ENCODE measurements at regions not wholly inside any gene's neighbourhood (a gene's known extent, or its start where the extent isn't known, plus 50 kb on each side); places are given as distances from the start of the nearest gene placed in this dataset.

DNA sequence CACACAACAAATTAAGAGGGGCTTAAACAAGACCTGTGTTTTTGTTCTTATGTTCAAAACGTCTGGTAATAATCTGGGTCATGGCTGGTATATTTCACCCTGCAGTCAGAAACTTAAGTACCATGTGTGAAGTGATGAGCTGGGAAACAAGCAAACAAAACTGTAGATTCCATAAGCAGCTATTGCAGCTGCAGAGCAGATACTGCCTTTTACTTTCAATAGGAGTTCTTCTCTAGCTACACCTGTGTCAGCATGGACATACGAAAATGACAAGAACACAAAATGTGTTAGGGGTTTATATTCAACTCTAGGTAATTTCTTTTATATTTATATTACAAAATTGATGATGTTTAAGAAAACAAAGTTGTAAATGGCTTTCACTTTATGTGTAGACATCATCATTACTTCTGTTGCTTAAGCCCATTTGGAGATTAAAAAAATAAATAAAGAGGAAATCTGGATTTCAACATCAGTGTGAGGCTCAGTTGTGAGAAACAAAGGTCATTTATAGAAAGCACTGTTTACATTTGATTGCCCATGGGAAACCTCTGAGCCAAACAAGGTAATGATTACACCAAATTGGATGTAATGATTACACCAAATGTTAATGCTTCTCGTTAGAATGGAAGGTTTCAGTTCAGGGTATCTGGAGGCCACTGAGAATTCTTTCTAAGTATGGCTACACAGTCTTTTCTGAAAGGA lies 451.0 kb upstream of the SLC10A2 start:
- no peaks in the 10 kb centered on the region for H3K27me3 ChIP-seq (ENCODE audit: control insufficient read depth in 2 of 2, insufficient read depth in 2 of 2, low read length in 2 of 2)
- no peaks in the 10 kb centered on the region for H3K9me3 ChIP-seq (ENCODE audit: control insufficient read depth in 2 of 3, low read length in 3 of 3)
- H3K36me3 ChIP-seq (ENCODE audit: control insufficient read depth in 2 of 3, insufficient read depth in 3 of 3, low read length in 3 of 3): no peaks in the 10 kb centered on the region
- Mint-ChIP-seq H3K4me3 (no peak overlapping the region), H3K36me3 (no peaks in the 10 kb centered on the region), H3K27ac (no peak overlapping the region), H3K4me1 (no peaks in the 10 kb centered on the region), H3K9me3 (peaks cover 0 to 2% (median 0%) of the 10 kb centered on the region in 11 donors), H3K27me3 (no peaks in the 10 kb centered on the region)
- H3K4me3 ChIP-seq (ENCODE audit: low read length): no peak overlapping the region
- ATAC-seq: no peak
- CTCF ChIA-PET: no interaction called here
- intact Hi-C loops (cut with micrococcal nuclease): no loop called here
- no peak overlapping the region for H3K27ac ChIP-seq (ENCODE audit: low read depth, low read length)
- POLR2A ChIA-PET: no interaction called here
- H3K4me1 ChIP-seq (ENCODE audit: control insufficient read depth in 2 of 2, insufficient read depth in 2 of 2, low read length in 2 of 2): no peaks in the 10 kb centered on the region
- DNase-seq: no peak

DNA sequence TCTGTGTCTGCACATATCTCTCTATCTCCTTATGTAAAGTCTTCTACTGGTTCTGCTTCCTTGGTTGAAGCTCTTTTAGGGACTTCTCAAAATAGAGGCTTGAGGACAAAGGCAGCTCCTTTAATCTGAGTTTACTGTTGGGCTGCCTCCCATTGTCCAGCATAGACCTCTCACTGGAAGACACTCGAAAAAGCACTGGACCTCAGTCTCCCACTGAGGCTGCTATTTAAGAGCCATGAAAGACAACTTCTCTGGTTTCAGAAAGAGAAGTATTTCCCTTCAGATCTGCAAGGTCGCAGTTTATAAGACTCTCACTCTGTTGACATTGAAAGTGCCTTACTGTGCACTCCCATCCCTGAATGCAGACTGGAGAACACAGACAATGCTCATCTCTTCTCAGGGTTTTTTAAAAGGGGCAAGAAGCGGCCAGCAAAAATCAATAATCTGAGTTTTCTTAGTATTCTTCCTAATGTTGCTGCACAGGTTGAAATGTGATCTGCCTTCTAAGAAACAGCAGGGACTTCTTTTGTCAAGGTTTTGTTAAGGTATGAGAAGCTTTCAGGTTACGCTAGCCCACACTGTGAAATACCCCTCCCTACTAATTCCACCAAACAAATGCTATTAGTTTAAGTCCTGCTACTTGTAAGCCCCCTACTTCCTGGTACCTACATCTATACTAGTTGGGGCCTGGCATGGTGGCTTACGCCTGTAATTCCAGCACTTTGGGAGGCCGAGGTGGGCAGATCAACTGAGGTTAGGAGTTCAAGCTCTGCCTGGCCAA lies 450.0 kb upstream of the SLC10A2 start:
- Histone ChIP-seq H3K9me3 (ENCODE audit: control insufficient read depth in 2 of 3, low read length in 3 of 3) (no peaks in the 10 kb centered on the region), H3K27me3 (ENCODE audit: control insufficient read depth in 2 of 2, insufficient read depth in 2 of 2, low read length in 2 of 2) (no peaks in the 10 kb centered on the region), H3K4me3 (ENCODE audit: low read length) (no peak overlapping the region), H3K36me3 (ENCODE audit: control insufficient read depth in 2 of 3, insufficient read depth in 3 of 3, low read length in 3 of 3) (no peaks in the 10 kb centered on the region), H3K4me1 (ENCODE audit: control insufficient read depth in 2 of 2, insufficient read depth in 2 of 2, low read length in 2 of 2) (no peaks in the 10 kb centered on the region), H3K27ac (ENCODE audit: low read depth, low read length) (no peak overlapping the region)
- no peaks in the 10 kb centered on the region for H3K4me1 Mint-ChIP-seq
- no peak for DNase-seq
- H3K4me3 Mint-ChIP-seq: no peak overlapping the region
- H3K36me3 Mint-ChIP-seq: no peaks in the 10 kb centered on the region
- intact Hi-C loops (cut with micrococcal nuclease): no loop called here
- no peak for ATAC-seq
- ChIA-PET POLR2A (no interaction called here), CTCF (no interaction called here)
- H3K27ac Mint-ChIP-seq: no peak overlapping the region
- H3K9me3 Mint-ChIP-seq: peaks cover 0 to 2% (median 0%) of the 10 kb centered on the region in 11 donors
- H3K27me3 Mint-ChIP-seq: no peaks in the 10 kb centered on the region

DNA sequence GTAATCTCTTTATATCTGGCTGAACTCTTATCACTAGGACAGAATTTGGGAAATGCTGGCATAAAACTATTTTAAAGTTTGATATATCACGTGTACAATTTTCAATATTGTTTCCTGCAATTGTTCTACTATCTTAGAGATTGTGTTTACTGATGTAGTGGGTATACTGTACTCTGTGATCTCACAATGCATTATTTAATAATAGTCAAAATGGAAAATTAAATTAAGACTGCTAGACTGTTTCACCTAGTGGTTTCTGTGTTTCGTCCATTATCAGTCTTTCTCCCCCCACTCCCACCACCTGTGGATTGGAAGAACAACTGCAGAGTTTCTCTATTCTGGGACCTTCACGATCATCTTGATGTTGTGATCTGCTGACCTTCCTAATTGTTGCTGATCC lies 449.2 kb upstream of the SLC10A2 start:
- DNase-seq (no peak), ATAC-seq (no peak)
- no peak overlapping the region for H3K27ac ChIP-seq (ENCODE audit: low read depth, low read length)
- no peaks in the 10 kb centered on the region for H3K4me1 Mint-ChIP-seq
- no peak overlapping the region for H3K4me3 ChIP-seq (ENCODE audit: low read length)
- H3K4me1 ChIP-seq (ENCODE audit: control insufficient read depth in 2 of 2, insufficient read depth in 2 of 2, low read length in 2 of 2): no peaks in the 10 kb centered on the region
- no peaks in the 10 kb centered on the region for H3K36me3 Mint-ChIP-seq
- CTCF ChIA-PET: no interaction called here
- H3K9me3 Mint-ChIP-seq: peaks cover 0 to 2% (median 0%) of the 10 kb centered on the region in 11 donors
- no peaks in the 10 kb centered on the region for H3K27me3 Mint-ChIP-seq
- intact Hi-C loops (cut with micrococcal nuclease): no loop called here
- H3K27me3 ChIP-seq (ENCODE audit: control insufficient read depth in 2 of 2, insufficient read depth in 2 of 2, low read length in 2 of 2): no peaks in the 10 kb centered on the region
- no peak overlapping the region for H3K4me3 Mint-ChIP-seq
- H3K36me3 ChIP-seq (ENCODE audit: control insufficient read depth in 2 of 3, insufficient read depth in 3 of 3, low read length in 3 of 3): no peaks in the 10 kb centered on the region
- no peaks in the 10 kb centered on the region for H3K9me3 ChIP-seq (ENCODE audit: control insufficient read depth in 2 of 3, low read length in 3 of 3)
- H3K27ac Mint-ChIP-seq: no peak overlapping the region
- POLR2A ChIA-PET: no interaction called here

DNA sequence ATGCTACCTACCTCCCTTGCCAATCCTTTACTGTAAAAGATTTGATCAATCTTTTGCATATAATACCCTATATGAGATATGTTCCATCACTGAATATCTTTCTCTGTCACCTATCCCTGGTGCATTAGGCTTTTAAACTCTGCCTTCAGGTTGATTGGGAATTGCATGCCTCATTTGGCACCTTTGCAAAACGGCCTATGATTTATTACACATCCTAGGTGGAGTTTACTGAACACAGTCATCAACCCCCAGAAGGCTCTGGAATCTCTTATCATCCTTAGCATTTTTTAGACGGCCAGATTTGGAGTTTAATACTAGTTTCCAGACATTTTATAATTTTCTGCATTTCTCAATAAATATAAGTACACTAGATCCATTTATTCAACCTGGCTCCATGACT lies 448.4 kb upstream of the SLC10A2 start:
- ATAC-seq (no peak), DNase-seq (no peak)
- peaks cover 0 to 3% (median 0%) of the 10 kb centered on the region in 11 donors for H3K9me3 Mint-ChIP-seq
- H3K9me3 ChIP-seq (ENCODE audit: control insufficient read depth in 2 of 3, low read length in 3 of 3): no peaks in the 10 kb centered on the region
- H3K4me3 ChIP-seq (ENCODE audit: low read length): no peak overlapping the region
- H3K27ac Mint-ChIP-seq: no peak overlapping the region
- H3K36me3 Mint-ChIP-seq: no peaks in the 10 kb centered on the region
- intact Hi-C loops (cut with micrococcal nuclease): no loop called here
- H3K36me3 ChIP-seq (ENCODE audit: control insufficient read depth in 2 of 3, insufficient read depth in 3 of 3, low read length in 3 of 3): no peaks in the 10 kb centered on the region
- POLR2A ChIA-PET: no interaction called here
- no peaks in the 10 kb centered on the region for H3K4me1 Mint-ChIP-seq
- H3K4me1 ChIP-seq (ENCODE audit: control insufficient read depth in 2 of 2, insufficient read depth in 2 of 2, low read length in 2 of 2): no peaks in the 10 kb centered on the region
- no peaks in the 10 kb centered on the region for H3K27me3 ChIP-seq (ENCODE audit: control insufficient read depth in 2 of 2, insufficient read depth in 2 of 2, low read length in 2 of 2)
- CTCF ChIA-PET: no interaction called here
- no peak overlapping the region for H3K4me3 Mint-ChIP-seq
- no peak overlapping the region for H3K27ac ChIP-seq (ENCODE audit: low read depth, low read length)
- H3K27me3 Mint-ChIP-seq: no peaks in the 10 kb centered on the region

DNA sequence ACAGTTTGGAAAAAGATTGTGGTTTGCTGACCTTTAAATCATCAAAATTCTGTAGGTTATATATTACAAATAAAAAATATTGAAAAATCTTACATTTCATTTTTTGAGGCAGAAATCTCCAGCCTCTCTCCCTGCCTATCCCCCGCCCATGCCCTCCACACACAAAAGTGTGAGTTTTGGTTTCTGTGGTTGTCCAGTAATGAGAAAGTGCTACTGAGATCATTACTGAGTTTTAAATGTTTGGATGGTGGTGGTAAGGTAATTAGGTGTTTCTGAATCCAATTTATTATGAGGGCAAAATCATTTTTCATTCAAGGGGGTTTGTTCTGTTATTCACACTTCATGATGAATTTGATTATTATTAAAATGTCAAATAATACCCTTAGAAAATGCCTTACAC lies 448.0 kb upstream of the SLC10A2 start:
- POLR2A ChIA-PET: no interaction called here

DNA sequence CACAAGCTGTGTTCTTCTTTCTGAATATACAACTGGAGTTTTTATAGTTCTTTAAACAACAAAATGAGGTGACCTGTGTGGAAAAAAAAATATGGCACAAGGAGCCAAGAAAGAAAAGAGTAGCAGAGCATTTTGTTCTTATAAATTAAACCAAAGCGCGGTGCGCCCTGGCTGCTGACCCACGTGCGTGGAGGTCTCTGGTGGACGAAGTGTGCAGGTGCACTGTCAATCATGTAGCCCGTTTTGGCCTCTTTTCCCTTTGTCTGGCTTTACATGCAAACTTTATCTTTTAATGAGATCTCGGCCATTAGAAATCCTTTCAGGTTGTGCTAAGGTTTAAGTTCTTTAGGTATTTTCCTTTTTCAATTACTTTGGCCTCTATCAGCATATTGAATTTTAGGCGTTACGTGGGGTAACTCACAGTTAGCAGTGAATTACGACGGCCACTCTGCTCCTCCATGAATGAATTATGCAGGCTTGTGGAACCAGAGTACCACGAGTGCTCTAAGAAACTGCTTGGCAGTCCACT lies 443.9 kb upstream of the SLC10A2 start:
- CTCF ChIA-PET: no interaction called here
- no peak overlapping the region for H3K27ac ChIP-seq (ENCODE audit: low read depth, low read length)
- no peaks in the 10 kb centered on the region for H3K36me3 ChIP-seq (ENCODE audit: control insufficient read depth in 2 of 3, insufficient read depth in 3 of 3, low read length in 3 of 3)
- no peaks in the 10 kb centered on the region for H3K4me1 ChIP-seq (ENCODE audit: control insufficient read depth in 2 of 2, insufficient read depth in 2 of 2, low read length in 2 of 2)
- no peak overlapping the region for H3K27ac Mint-ChIP-seq
- H3K9me3 Mint-ChIP-seq: peaks cover 0 to 19% (median 3%) of the 10 kb centered on the region in 11 donors
- DNase-seq: no peak
- no peak for ATAC-seq
- no peaks in the 10 kb centered on the region for H3K9me3 ChIP-seq (ENCODE audit: control insufficient read depth in 2 of 3, low read length in 3 of 3)
- H3K4me1 Mint-ChIP-seq: no peaks in the 10 kb centered on the region
- no peaks in the 10 kb centered on the region for H3K27me3 Mint-ChIP-seq
- H3K27me3 ChIP-seq (ENCODE audit: control insufficient read depth in 2 of 2, insufficient read depth in 2 of 2, low read length in 2 of 2): no peaks in the 10 kb centered on the region
- H3K4me3 Mint-ChIP-seq: no peak overlapping the region
- H3K36me3 Mint-ChIP-seq: no peaks in the 10 kb centered on the region
- intact Hi-C loops (cut with micrococcal nuclease): no loop called here
- POLR2A ChIA-PET: no interaction called here
- H3K4me3 ChIP-seq (ENCODE audit: low read length): no peak overlapping the region

More for the DNA sequence above, 448.0 kb upstream of the SLC10A2 start:
- intact Hi-C loops (cut with micrococcal nuclease): no loop called here
- Mint-ChIP-seq H3K27me3 (no peaks in the 10 kb centered on the region), H3K36me3 (no peaks in the 10 kb centered on the region), H3K4me3 (no peak overlapping the region), H3K9me3 (peaks cover 0 to 3% (median 1%) of the 10 kb centered on the region in 11 donors), H3K27ac (no peak overlapping the region), H3K4me1 (no peaks in the 10 kb centered on the region)
- H3K9me3 ChIP-seq (ENCODE audit: control insufficient read depth in 2 of 3, low read length in 3 of 3): no peaks in the 10 kb centered on the region
- H3K27me3 ChIP-seq (ENCODE audit: control insufficient read depth in 2 of 2, insufficient read depth in 2 of 2, low read length in 2 of 2): no peaks in the 10 kb centered on the region
- CTCF ChIA-PET: no interaction called here
- DNase-seq (no peak), ATAC-seq (no peak)
- H3K4me3 ChIP-seq (ENCODE audit: low read length): no peak overlapping the region
- H3K27ac ChIP-seq (ENCODE audit: low read depth, low read length): no peak overlapping the region
- H3K4me1 ChIP-seq (ENCODE audit: control insufficient read depth in 2 of 2, insufficient read depth in 2 of 2, low read length in 2 of 2): no peaks in the 10 kb centered on the region
- H3K36me3 ChIP-seq (ENCODE audit: control insufficient read depth in 2 of 3, insufficient read depth in 3 of 3, low read length in 3 of 3): no peaks in the 10 kb centered on the region

DNA sequence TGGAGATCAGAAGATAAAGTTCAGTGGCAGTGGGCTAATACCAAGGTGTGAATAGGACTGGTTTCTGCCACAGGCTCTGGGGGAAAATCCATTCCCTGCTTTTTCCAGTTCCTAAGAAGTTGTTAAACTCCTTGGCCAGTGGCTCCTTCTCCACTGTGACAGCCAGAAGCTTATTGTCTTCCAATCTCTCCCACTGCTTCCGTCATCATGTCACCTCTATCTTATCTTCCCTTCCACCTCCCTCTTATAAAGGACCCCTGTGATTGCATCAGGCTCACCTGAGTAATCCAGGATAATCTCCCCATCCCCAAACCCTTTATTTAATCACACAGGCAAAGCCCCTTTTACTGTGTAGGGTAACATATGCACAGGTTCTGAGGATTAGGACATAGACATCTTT lies 431.2 kb upstream of the SLC10A2 start:
- intact Hi-C loops (cut with micrococcal nuclease): no loop called here
- no peak overlapping the region for H3K4me3 ChIP-seq (ENCODE audit: low read length)
- Mint-ChIP-seq H3K36me3 (peaks cover 0 to 5% (median 0%) of the 10 kb centered on the region in 5 donors), H3K9me3 (peaks cover 0 to 14% (median 5%) of the 10 kb centered on the region in 11 donors), H3K4me3 (no peak overlapping the region), H3K27ac (no peak overlapping the region), H3K4me1 (no peaks in the 10 kb centered on the region), H3K27me3 (no peaks in the 10 kb centered on the region)
- no peak overlapping the region for H3K27ac ChIP-seq (ENCODE audit: low read depth, low read length)
- no peaks in the 10 kb centered on the region for H3K9me3 ChIP-seq (ENCODE audit: control insufficient read depth in 2 of 3, low read length in 3 of 3)
- ChIA-PET POLR2A (no interaction called here), CTCF (no interaction called here)
- H3K36me3 ChIP-seq (ENCODE audit: control insufficient read depth in 2 of 3, insufficient read depth in 3 of 3, low read length in 3 of 3): no peaks in the 10 kb centered on the region
- DNase-seq: no peak
- H3K4me1 ChIP-seq (ENCODE audit: control insufficient read depth in 2 of 2, insufficient read depth in 2 of 2, low read length in 2 of 2): no peaks in the 10 kb centered on the region
- H3K27me3 ChIP-seq (ENCODE audit: control insufficient read depth in 2 of 2, insufficient read depth in 2 of 2, low read length in 2 of 2): no peaks in the 10 kb centered on the region
- ATAC-seq: no peak
